Transverse colon (tissue), 3 donors: ENCODE measurements at regions not wholly inside any gene's neighbourhood (a gene's known extent, or its start where the extent isn't known, plus 50 kb on each side); places are given as distances from the start of the nearest gene placed in this dataset.

Experiments used
- CTCF ChIP-seq, 5 experiments: fragments of 200-600 bp in 3 of 5; fragments of 450-650 bp in 2 of 5; sonication (generic) in 3 of 5; IDR thresholded peaks; 1 replicate in 2 of 5; 2 replicates in 3 of 5; pipeline ENCODE4 v1.5.1; 2016 to 2017; ENCODE audit warnings: antibody characterized with exemption in 5 of 5, inconsistent platforms in 3 of 5, mild to moderate bottlenecking in 2 of 5, moderate library complexity in 1 of 5
- POLR2A ChIP-seq: fragments of 450-650 bp; IDR thresholded peaks from one replicate; pipeline ENCODE4 v1.6.1; 2016; ENCODE audit warnings: antibody characterized with exemption, mild to moderate bottlenecking, moderate library complexity

- TF ChIP-seq CTCF (IDR thresholded peaks at IDR 0.05) (peak; percentile 36 to 74 (median 65)), POLR2A (no peak)
Measured at GRCh38 chr2:16507655-16508489, 157.8 kb downstream of the CYRIA start.
